Right lobe of liver (tissue), 6 donors: ENCODE measurements at regions not wholly inside any gene's neighbourhood (a gene's known extent, or its start where the extent isn't known, plus 50 kb on each side); places are given as distances from the start of the nearest gene placed in this dataset.

Experiments used
- ATAC-seq, 4 donors: fragments of 200-7000 bp; cut with Tn5 transposase; one replicate each; pipeline ENCODE4 v1.9.1; 2020; ENCODE audit warnings: mild to moderate bottlenecking in 4 of 4, moderate library complexity in 4 of 4
- DNase-seq, 3 donors: peaks; one replicate each; pipeline ENCODE4 v3.0.0-alpha.2; 2020
- H3K27ac ChIP-seq, 3 donors: fragments of 200-600 bp; one replicate each; pipeline ENCODE4 v1.8.0; 2022
- H3K27me3 ChIP-seq, 2 donors: fragments of 200-600 bp; one replicate each; pipeline ENCODE4 v1.8.0; 2022
- H3K36me3 ChIP-seq, 4 donors: fragments of 200-600 bp; sonication (generic) in 1 of 4; one replicate each; pipeline versions ENCODE4 v1.5.1 to v1.8.0; 2017 to 2022; ENCODE audit warnings: control low read depth in 1 of 4
- H3K4me1 ChIP-seq, 4 donors: fragments of 200-600 bp; sonication (generic) in 1 of 4; one replicate each; pipeline versions ENCODE4 v1.5.1 to v1.8.0; 2017 to 2022; ENCODE audit warnings: control low read depth in 1 of 4
- H3K4me3 ChIP-seq, 3 donors: fragments of 200-600 bp; one replicate each; pipeline ENCODE4 v1.8.0; 2022
- H3K9me3 ChIP-seq, 4 donors: fragments of 200-600 bp; sonication (generic) in 1 of 4; one replicate each; pipeline versions ENCODE4 v1.5.1 to v1.8.0; 2017 to 2022; ENCODE audit warnings: control low read depth in 1 of 4
- POLR2A ChIP-seq: fragments of 450-650 bp; IDR thresholded peaks from one replicate; pipeline ENCODE4 v1.6.1; 2017; ENCODE audit warnings: antibody characterized with exemption, mild to moderate bottlenecking
- WGBS: methylation state at CpG from one replicate; pipeline ENCODE4 v1.1.6; 2018; ENCODE audit warnings: low coverage, low lambda C conversion rate; ENCODE audit not compliant: insufficient coverage; ENCODE audit errors: missing lambda C conversion rate; 5-methylcytosine and 5-hydroxymethylcytosine counted together
- intact Hi-C, 2 donors: fragments of 100-400 bp; cut with DNase I; formaldehyde crosslinking; loops; one replicate each; pipeline versions ENCODE4 v1.11.2 to v1.14.1; 2022
- TF ChIP-seq, protein P1 (sequence below), 4 donors: fragments of 200-600 bp in 3 of 4; fragments of 450-650 bp in 1 of 4; IDR thresholded peaks; one replicate each; pipeline versions ENCODE4 v1.5.1 to v1.8.0; 2016 to 2022; ENCODE audit warnings: antibody characterized with exemption in 4 of 4, mild to moderate bottlenecking in 2 of 4
- donor health status: DM: no; HTN: yes; CAD: no.
- donor health status: DM: no; HTN: no; CAD: no.
- donor health status: DM: no; HTN: no; CAD: no.
- donor health status: DM: no; HTN: yes; CAD: no.
- donor health status: DM: no; HTN: yes; CAD: no.

DNA sequence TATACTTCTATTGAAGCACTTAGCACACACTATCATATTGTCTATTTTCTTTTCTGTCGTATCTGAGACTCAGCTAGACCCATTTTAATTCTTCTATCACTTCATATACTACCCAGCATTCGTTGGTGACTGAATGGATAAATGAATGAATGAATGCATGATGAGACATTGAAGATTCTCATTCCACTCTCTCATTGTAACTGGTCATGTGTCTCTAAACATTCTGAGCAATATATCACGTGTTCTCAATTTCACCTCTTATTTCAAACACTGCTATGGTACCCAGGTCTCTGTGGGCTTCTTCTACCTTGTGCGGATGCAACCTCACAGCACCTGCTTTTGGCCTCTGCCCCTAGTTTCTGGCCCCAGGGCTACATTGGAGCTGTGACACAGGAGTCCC is 65.2 kb upstream of the USPL1 start:
- intact Hi-C loops: no loop called here
- H3K36me3 ChIP-seq: no peaks in the 10 kb centered on the region
- no peak for DNase-seq
- TF ChIP-seq POLR2A: no peak
- TF ChIP-seq, protein P1, sequence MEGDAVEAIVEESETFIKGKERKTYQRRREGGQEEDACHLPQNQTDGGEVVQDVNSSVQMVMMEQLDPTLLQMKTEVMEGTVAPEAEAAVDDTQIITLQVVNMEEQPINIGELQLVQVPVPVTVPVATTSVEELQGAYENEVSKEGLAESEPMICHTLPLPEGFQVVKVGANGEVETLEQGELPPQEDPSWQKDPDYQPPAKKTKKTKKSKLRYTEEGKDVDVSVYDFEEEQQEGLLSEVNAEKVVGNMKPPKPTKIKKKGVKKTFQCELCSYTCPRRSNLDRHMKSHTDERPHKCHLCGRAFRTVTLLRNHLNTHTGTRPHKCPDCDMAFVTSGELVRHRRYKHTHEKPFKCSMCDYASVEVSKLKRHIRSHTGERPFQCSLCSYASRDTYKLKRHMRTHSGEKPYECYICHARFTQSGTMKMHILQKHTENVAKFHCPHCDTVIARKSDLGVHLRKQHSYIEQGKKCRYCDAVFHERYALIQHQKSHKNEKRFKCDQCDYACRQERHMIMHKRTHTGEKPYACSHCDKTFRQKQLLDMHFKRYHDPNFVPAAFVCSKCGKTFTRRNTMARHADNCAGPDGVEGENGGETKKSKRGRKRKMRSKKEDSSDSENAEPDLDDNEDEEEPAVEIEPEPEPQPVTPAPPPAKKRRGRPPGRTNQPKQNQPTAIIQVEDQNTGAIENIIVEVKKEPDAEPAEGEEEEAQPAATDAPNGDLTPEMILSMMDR (IDR thresholded peaks at IDR 0.05): no peak
- no peak overlapping the region for H3K4me3 ChIP-seq
- H3K27me3 ChIP-seq: no peaks in the 10 kb centered on the region
- 85% methylated on average over 4 of the region's 4 CpGs for WGBS
- H3K9me3 ChIP-seq: no peaks in the 10 kb centered on the region
- no peak for ATAC-seq
- no peaks in the 10 kb centered on the region for H3K4me1 ChIP-seq
- no peak overlapping the region for H3K27ac ChIP-seq

DNA sequence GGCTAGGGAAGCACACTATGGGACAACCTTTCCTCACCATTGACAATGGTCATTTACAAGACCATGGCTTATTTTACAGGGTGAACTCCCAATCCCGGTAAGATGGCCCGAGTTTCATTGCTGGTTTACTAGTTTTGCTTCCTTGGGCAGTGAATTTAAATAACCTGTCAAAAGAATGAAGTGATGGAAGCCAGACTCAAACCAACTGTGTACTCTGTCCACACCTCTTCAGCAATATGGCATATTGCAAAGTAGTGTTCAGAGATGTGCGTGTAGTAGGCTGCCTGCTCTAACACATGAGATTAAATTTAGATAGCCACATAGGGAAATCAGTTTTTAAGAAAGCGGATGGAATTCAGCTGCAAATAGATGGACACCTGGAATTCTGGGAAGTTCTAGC is 58.4 kb upstream of the USPL1 start:
- 100% methylated on average over 4 of the region's 4 CpGs for WGBS

DNA sequence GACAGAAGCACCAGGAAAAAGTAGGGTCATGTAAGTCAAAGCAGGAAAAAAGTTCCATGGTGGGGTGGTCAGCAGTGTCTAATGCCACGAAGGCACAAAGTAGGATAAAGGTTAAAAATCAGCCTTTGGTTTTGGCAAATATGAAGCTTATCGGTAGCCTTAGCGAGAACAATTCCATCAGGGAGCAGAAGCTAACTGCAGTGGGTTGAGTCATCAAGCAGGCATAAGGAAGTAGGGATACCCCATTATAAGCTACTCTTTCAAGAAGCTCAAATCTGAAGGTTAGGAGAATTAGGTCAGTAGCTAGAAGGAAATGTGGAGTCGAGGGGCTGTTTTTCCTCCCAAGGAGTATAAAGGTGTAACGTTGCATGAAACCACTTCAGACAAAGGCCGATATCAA is 57.5 kb upstream of the USPL1 start:
- ATAC-seq (no peak), DNase-seq (no peak)
- Histone ChIP-seq H3K4me3 (no peak overlapping the region), H3K36me3 (no peaks in the 10 kb centered on the region), H3K27ac (no peak overlapping the region), H3K9me3 (no peaks in the 10 kb centered on the region), H3K27me3 (no peaks in the 10 kb centered on the region), H3K4me1 (no peaks in the 10 kb centered on the region)
- TF ChIP-seq, protein P1 (IDR thresholded peaks at IDR 0.05): no peak
- no peak for TF ChIP-seq POLR2A
- intact Hi-C loops: no loop called here
- 72% methylated on average over 6 of the region's 6 CpGs for WGBS

More for the DNA sequence above, 58.4 kb upstream of the USPL1 start:
- DNase-seq: no peak
- H3K4me3 ChIP-seq: no peak overlapping the region
- no peak for ATAC-seq
- intact Hi-C loops: no loop called here
- no peaks in the 10 kb centered on the region for H3K36me3 ChIP-seq
- no peak overlapping the region for H3K27ac ChIP-seq
- H3K4me1 ChIP-seq: no peaks in the 10 kb centered on the region
- H3K9me3 ChIP-seq: no peaks in the 10 kb centered on the region
- H3K27me3 ChIP-seq: no peaks in the 10 kb centered on the region
- TF ChIP-seq, protein P1 (IDR thresholded peaks at IDR 0.05): no peak
- TF ChIP-seq POLR2A: no peak

DNA sequence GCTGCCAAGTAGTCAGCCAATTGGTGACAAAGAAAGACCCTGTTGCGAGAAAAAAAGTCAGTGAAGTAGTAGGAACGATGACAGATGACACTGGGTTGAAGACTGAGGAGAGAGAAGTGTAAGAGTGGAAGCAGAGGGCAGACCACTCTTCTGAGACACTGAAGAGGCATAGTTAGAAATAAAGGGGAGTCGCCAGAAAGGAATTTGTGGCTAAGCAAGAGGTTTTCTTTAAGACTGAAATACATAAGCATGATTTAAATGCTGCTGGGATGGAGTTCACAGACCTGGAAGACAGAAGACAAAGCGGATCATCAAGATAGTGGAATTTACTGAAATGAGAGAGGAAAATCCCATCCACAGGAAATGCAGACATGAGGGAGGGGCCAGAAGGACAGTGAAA is 56.2 kb upstream of the USPL1 start:
- ATAC-seq (no peak), DNase-seq (no peak)
- no peaks in the 10 kb centered on the region for H3K9me3 ChIP-seq
- no peak overlapping the region for H3K4me3 ChIP-seq
- intact Hi-C loops: no loop called here
- no peaks in the 10 kb centered on the region for H3K36me3 ChIP-seq
- TF ChIP-seq POLR2A: no peak
- TF ChIP-seq, protein P1 (IDR thresholded peaks at IDR 0.05): no peak
- no peaks in the 10 kb centered on the region for H3K27me3 ChIP-seq
- no peak overlapping the region for H3K27ac ChIP-seq
- H3K4me1 ChIP-seq: no peaks in the 10 kb centered on the region
- 90% methylated on average over 4 of the region's 4 CpGs for WGBS

DNA sequence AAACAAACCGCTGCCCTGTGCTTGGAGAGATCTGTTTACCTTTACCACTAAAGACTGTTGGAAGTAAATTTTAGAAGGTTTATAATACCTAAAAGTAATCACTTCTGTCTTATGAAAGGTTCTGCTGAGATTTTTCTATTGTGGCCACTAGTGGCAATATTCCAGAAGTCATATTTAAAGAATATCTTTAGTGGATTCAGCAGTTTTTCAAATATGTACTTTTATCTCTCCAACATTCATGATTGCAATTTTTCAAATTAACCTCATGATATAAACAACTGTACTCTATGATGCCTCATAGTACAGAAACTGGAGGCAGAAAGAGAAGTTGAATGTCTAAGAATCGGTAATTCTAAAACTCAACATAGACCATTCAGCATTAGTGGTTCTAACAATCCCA is 53.2 kb upstream of the USPL1 start:
- TF ChIP-seq, protein P1 (IDR thresholded peaks at IDR 0.05): no peak
- no peak for TF ChIP-seq POLR2A
- no peak for ATAC-seq
- Histone ChIP-seq H3K4me1 (no peaks in the 10 kb centered on the region), H3K27me3 (no peaks in the 10 kb centered on the region), H3K9me3 (no peaks in the 10 kb centered on the region), H3K36me3 (no peaks in the 10 kb centered on the region), H3K4me3 (no peak overlapping the region), H3K27ac (no peak overlapping the region)
- DNase-seq: no peak
- WGBS: 82% methylated on average over 2 of the region's 2 CpGs
- intact Hi-C loops: no loop called here
